WTC11 (cell line): ENCODE measurements at regions not wholly inside any gene's neighbourhood (a gene's known extent, or its start where the extent isn't known, plus 50 kb on each side); places are given as distances from the start of the nearest gene placed in this dataset.

ENCODE experiments used
- ATAC-seq: fragments of 200-7000 bp; cut with Tn5 transposase; 2 replicates; pipeline ENCODE4 v1.10.0; 2021; ENCODE audit warnings: mild to moderate bottlenecking, moderate library complexity
- CTCF ChIA-PET: fragments of 300-600 bp; sonication (Branson Sonifier 250); formaldehyde crosslinking; loops from one replicate; lab custom pipeline; 2021; ENCODE audit warnings: antibody characterized with exemption; lab: Charles Lee
- POLR2A ChIA-PET: fragments of 350-600 bp; sonication (Branson Sonifier 250); formaldehyde crosslinking; loops from one replicate; lab custom pipeline; 2021; ENCODE audit warnings: antibody characterized with exemption; lab: Charles Lee
- DNase-seq: peaks from one replicate; pipeline ENCODE4 v3.0.0; 2021; ENCODE audit warnings: low spot score
- H3K27ac Mint-ChIP-seq: 2 replicates; pipeline ENCODE4 v1.8.0; 2021; ENCODE audit warnings: mixed read lengths
- H3K27me3 Mint-ChIP-seq: 2 replicates; pipeline ENCODE4 v1.8.0; 2021; ENCODE audit warnings: low read depth, mild to moderate bottlenecking, moderate library complexity, mixed read lengths
- H3K36me3 Mint-ChIP-seq: 2 replicates; pipeline ENCODE4 v1.8.0; 2021; ENCODE audit warnings: mixed read lengths
- H3K4me1 Mint-ChIP-seq: 2 replicates; pipeline ENCODE4 v1.8.0; 2022; ENCODE audit warnings: mixed read lengths
- H3K4me3 Mint-ChIP-seq: 2 replicates; pipeline ENCODE4 v1.8.0; 2021; ENCODE audit warnings: mild to moderate bottlenecking, moderate library complexity, mixed read lengths
- H3K9me3 Mint-ChIP-seq: 2 replicates; pipeline ENCODE4 v1.8.0; 2021; ENCODE audit warnings: mixed read lengths
- AFF4 ChIP-seq: sonication (generic); formaldehyde crosslinking; IDR thresholded peaks from 2 replicates; pipeline ENCODE4 v1.8.1; 2023; ENCODE audit warnings: mild to moderate bottlenecking, missing genetic modification reagents, borderline replicate concordance
- ATF6 ChIP-seq: sonication (generic); formaldehyde crosslinking; IDR thresholded peaks from 2 replicates; pipeline ENCODE4 v1.8.1; 2023; ENCODE audit warnings: mild to moderate bottlenecking, missing genetic modification reagents
- ESRRA ChIP-seq: sonication (generic); formaldehyde crosslinking; IDR thresholded peaks from 2 replicates; pipeline ENCODE4 v1.8.1; 2022; ENCODE audit warnings: mild to moderate bottlenecking, missing genetic modification reagents, borderline replicate concordance
- FOXJ3 ChIP-seq: sonication (generic); formaldehyde crosslinking; IDR thresholded peaks from 2 replicates; pipeline ENCODE4 v1.9.0; 2021; ENCODE audit warnings: missing genetic modification reagents, mild to moderate bottlenecking, borderline replicate concordance
- KAT7 ChIP-seq: sonication (generic); formaldehyde crosslinking; IDR thresholded peaks from 2 replicates; pipeline ENCODE4 v1.8.1; 2023; ENCODE audit warnings: missing genetic modification reagents, mild to moderate bottlenecking, borderline replicate concordance
- NFYB ChIP-seq: sonication (generic); formaldehyde crosslinking; conservative IDR thresholded peaks from 2 replicates; pipeline ENCODE4 v1.8.0; 2022; ENCODE audit warnings: low read depth, missing genetic modification reagents
- NR3C1 ChIP-seq: sonication (generic); formaldehyde crosslinking; conservative IDR thresholded peaks from 2 replicates; pipeline ENCODE4 v1.8.1; 2023; ENCODE audit warnings: low read depth, mild to moderate bottlenecking, missing genetic modification reagents
- RORB ChIP-seq: fragments of 250-450 bp; sonication (Bioruptor Pico); IDR thresholded peaks from 2 replicates; pipeline ENCODE4 v1.9.0; 2021; ENCODE audit warnings: mild to moderate bottlenecking
- SMAD4 ChIP-seq: sonication (generic); formaldehyde crosslinking; IDR thresholded peaks from 2 replicates; pipeline ENCODE4 v1.8.0; 2022; ENCODE audit warnings: mild to moderate bottlenecking, missing genetic modification reagents
- TEAD1 ChIP-seq: sonication (generic); formaldehyde crosslinking; IDR thresholded peaks from 2 replicates; pipeline ENCODE4 v1.8.0; 2022; ENCODE audit warnings: mild to moderate bottlenecking, missing genetic modification reagents
- USF1 ChIP-seq: sonication (generic); formaldehyde crosslinking; IDR thresholded peaks from 2 replicates; pipeline ENCODE4 v1.8.0; 2022; ENCODE audit warnings: mild to moderate bottlenecking, missing genetic modification reagents
- ZBTB21 ChIP-seq: sonication (generic); formaldehyde crosslinking; IDR thresholded peaks from 2 replicates; pipeline ENCODE4 v1.8.1; 2023; ENCODE audit warnings: mild to moderate bottlenecking, missing genetic modification reagents, borderline replicate concordance
- ZMAT4 ChIP-seq: fragments of 250-450 bp; sonication (Bioruptor Pico); IDR thresholded peaks from 2 replicates; pipeline ENCODE4 v1.9.0; 2021; ENCODE audit warnings: mild to moderate bottlenecking
- TF ChIP-seq, protein P1 (sequence below): fragments of 250-450 bp; sonication (Bioruptor Pico); conservative IDR thresholded peaks from 2 replicates; pipeline ENCODE4 v1.9.0; 2021; ENCODE audit warnings: mild to moderate bottlenecking
- TF ChIP-seq, protein P2 (sequence below): sonication (generic); formaldehyde crosslinking; IDR thresholded peaks from 2 replicates; pipeline ENCODE4 v1.8.0; 2023; ENCODE audit warnings: mild to moderate bottlenecking, missing genetic modification reagents
- TF ChIP-seq, protein P3 (sequence below): fragments of 250-450 bp; sonication (Bioruptor Pico); IDR thresholded peaks from 2 replicates; pipeline ENCODE4 v2.1.2; 2022; ENCODE audit warnings: mild to moderate bottlenecking, moderate library complexity
- TF ChIP-seq, protein P4 (sequence below): sonication (generic); formaldehyde crosslinking; conservative IDR thresholded peaks from 2 replicates; pipeline ENCODE4 v1.8.1; 2023; ENCODE audit warnings: mild to moderate bottlenecking, low read depth, missing genetic modification reagents, moderate library complexity

- Mint-ChIP-seq H3K27me3 (no peaks in the 10 kb centered on the region; the same call in 1 of the 2 replicates), H3K9me3 (peaks cover 22% of the 10 kb centered on the region), H3K4me3 (no peak overlapping the region)
- DNase-seq, result no peak
- TF ChIP-seq ESRRA, result no peak
- TF ChIP-seq KAT7 (CRISPR knock-in tag), result no peak
- no peak for TF ChIP-seq TEAD1 (CRISPR knock-in tag)
- TF ChIP-seq AFF4 (CRISPR knock-in tag), result no peak
- TF ChIP-seq ZMAT4 (CRISPR knock-in tag), result no peak
- TF ChIP-seq, protein P1, sequence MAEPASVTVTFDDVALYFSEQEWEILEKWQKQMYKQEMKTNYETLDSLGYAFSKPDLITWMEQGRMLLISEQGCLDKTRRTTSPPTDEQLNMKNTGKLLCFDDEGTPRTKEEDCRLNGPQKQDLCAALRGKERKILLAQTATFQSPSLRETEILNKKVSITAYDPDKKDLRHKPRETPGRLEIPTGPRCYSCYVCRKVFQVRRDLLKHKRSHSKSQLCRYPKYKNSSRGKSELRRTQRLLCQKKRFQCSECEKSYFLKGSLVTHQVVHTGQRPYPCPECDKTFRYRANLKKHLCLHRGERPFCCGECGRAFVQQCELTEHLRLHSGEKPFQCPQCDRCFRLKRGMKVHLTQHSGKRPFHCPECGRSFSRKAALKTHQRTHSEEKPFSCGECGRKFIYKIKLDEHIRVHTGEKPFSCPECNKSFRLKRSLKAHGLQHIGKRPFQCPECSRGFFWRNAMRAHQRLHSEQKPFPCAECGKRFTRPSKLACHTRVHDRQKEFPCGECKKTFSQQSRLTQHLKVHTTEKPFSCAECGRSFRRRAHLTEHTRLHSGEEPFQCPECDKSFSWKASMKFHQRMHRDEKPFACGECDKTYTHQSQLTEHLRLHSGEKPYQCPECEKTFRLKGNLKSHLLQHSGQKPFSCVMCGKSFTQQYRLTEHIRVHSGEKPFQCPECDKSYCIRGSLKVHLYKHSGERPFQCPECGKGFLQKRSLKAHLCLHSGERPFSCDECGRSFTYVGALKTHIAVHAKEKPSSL (CRISPR knock-in tag), result no peak
- TF ChIP-seq, protein P2, sequence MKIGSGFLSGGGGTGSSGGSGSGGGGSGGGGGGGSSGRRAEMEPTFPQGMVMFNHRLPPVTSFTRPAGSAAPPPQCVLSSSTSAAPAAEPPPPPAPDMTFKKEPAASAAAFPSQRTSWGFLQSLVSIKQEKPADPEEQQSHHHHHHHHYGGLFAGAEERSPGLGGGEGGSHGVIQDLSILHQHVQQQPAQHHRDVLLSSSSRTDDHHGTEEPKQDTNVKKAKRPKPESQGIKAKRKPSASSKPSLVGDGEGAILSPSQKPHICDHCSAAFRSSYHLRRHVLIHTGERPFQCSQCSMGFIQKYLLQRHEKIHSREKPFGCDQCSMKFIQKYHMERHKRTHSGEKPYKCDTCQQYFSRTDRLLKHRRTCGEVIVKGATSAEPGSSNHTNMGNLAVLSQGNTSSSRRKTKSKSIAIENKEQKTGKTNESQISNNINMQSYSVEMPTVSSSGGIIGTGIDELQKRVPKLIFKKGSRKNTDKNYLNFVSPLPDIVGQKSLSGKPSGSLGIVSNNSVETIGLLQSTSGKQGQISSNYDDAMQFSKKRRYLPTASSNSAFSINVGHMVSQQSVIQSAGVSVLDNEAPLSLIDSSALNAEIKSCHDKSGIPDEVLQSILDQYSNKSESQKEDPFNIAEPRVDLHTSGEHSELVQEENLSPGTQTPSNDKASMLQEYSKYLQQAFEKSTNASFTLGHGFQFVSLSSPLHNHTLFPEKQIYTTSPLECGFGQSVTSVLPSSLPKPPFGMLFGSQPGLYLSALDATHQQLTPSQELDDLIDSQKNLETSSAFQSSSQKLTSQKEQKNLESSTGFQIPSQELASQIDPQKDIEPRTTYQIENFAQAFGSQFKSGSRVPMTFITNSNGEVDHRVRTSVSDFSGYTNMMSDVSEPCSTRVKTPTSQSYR, result no peak
- TF ChIP-seq, protein P3, sequence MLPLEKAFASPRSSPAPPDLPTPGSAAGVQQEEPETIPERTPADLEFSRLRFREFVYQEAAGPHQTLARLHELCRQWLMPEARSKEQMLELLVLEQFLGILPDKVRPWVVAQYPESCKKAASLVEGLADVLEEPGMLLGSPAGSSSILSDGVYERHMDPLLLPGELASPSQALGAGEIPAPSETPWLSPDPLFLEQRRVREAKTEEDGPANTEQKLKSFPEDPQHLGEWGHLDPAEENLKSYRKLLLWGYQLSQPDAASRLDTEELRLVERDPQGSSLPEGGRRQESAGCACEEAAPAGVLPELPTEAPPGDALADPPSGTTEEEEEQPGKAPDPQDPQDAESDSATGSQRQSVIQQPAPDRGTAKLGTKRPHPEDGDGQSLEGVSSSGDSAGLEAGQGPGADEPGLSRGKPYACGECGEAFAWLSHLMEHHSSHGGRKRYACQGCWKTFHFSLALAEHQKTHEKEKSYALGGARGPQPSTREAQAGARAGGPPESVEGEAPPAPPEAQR, result no peak
- no peak for TF ChIP-seq FOXJ3 (CRISPR knock-in tag)
- TF ChIP-seq RORB (CRISPR knock-in tag), result no peak
- TF ChIP-seq NR3C1 (CRISPR knock-in tag), result no peak
- TF ChIP-seq ZBTB21 (CRISPR knock-in tag), result no peak
- TF ChIP-seq, protein P4, sequence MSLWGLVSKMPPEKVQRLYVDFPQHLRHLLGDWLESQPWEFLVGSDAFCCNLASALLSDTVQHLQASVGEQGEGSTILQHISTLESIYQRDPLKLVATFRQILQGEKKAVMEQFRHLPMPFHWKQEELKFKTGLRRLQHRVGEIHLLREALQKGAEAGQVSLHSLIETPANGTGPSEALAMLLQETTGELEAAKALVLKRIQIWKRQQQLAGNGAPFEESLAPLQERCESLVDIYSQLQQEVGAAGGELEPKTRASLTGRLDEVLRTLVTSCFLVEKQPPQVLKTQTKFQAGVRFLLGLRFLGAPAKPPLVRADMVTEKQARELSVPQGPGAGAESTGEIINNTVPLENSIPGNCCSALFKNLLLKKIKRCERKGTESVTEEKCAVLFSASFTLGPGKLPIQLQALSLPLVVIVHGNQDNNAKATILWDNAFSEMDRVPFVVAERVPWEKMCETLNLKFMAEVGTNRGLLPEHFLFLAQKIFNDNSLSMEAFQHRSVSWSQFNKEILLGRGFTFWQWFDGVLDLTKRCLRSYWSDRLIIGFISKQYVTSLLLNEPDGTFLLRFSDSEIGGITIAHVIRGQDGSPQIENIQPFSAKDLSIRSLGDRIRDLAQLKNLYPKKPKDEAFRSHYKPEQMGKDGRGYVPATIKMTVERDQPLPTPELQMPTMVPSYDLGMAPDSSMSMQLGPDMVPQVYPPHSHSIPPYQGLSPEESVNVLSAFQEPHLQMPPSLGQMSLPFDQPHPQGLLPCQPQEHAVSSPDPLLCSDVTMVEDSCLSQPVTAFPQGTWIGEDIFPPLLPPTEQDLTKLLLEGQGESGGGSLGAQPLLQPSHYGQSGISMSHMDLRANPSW (CRISPR knock-in tag), result no peak
- no peak for TF ChIP-seq NFYB
- TF ChIP-seq USF1 (CRISPR knock-in tag), result no peak
- no peak for TF ChIP-seq ATF6 (CRISPR knock-in tag)
- TF ChIP-seq SMAD4, result no peak
- TF ChIP-seq, all 79 proteins: peak for 0
- no peak overlapping the region for H3K27ac Mint-ChIP-seq
- no peak for ATAC-seq
- H3K36me3 Mint-ChIP-seq, result peaks cover 8% of the 10 kb centered on the region; the same call in 1 of the 2 replicates
- CTCF ChIA-PET, result no interaction called here
- POLR2A ChIA-PET, result no interaction called here
- peaks cover 8% of the 10 kb centered on the region; the same call in 1 of the 2 replicates for H3K4me1 Mint-ChIP-seq
These were observed 139.8 kb downstream of the IRX2 start for GRCh38 chr5:2611659-2612058.
